ENCODE measurements at regions not wholly inside any gene's neighbourhood (a gene's known extent, or its start where the extent isn't known, plus 50 kb on each side); places are given as distances from the start of the nearest gene placed in this dataset.

DNA sequence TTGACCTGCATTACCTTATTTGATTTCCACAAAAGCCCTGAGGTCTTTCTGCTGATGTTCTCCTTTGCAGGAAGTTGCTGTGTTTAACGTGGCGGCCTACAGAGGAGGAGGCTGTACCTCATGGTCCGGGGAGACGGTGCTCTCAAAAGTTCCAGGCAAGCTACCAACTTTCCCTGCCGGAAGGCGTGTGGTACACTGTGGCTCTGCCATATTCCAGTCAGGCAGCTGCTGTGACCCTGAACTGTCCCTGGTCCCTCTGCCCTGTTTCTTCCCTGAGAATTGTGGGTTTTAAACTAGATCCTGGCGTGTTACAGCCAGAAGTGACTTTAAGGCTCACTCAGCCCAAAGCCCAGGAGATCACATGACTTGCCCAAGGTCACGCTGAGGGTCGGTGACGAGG, 139.2 kb downstream of the TEX36 start:
- in situ Hi-C loops (cut with MboI; ENCODE audit: low pct_unique_long_range_greater_than_20kb, low sequenced_read_pairs, unreplicated experiment) = no loop called here
- no peak for DNase-seq (ENCODE audit: low spot score)
- TF ChIP-seq, protein P1, sequence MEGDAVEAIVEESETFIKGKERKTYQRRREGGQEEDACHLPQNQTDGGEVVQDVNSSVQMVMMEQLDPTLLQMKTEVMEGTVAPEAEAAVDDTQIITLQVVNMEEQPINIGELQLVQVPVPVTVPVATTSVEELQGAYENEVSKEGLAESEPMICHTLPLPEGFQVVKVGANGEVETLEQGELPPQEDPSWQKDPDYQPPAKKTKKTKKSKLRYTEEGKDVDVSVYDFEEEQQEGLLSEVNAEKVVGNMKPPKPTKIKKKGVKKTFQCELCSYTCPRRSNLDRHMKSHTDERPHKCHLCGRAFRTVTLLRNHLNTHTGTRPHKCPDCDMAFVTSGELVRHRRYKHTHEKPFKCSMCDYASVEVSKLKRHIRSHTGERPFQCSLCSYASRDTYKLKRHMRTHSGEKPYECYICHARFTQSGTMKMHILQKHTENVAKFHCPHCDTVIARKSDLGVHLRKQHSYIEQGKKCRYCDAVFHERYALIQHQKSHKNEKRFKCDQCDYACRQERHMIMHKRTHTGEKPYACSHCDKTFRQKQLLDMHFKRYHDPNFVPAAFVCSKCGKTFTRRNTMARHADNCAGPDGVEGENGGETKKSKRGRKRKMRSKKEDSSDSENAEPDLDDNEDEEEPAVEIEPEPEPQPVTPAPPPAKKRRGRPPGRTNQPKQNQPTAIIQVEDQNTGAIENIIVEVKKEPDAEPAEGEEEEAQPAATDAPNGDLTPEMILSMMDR (IDR thresholded peaks at IDR 0.05; ENCODE audit: extremely low read depth, insufficient read depth, missing control alignments) = no peak

DNA sequence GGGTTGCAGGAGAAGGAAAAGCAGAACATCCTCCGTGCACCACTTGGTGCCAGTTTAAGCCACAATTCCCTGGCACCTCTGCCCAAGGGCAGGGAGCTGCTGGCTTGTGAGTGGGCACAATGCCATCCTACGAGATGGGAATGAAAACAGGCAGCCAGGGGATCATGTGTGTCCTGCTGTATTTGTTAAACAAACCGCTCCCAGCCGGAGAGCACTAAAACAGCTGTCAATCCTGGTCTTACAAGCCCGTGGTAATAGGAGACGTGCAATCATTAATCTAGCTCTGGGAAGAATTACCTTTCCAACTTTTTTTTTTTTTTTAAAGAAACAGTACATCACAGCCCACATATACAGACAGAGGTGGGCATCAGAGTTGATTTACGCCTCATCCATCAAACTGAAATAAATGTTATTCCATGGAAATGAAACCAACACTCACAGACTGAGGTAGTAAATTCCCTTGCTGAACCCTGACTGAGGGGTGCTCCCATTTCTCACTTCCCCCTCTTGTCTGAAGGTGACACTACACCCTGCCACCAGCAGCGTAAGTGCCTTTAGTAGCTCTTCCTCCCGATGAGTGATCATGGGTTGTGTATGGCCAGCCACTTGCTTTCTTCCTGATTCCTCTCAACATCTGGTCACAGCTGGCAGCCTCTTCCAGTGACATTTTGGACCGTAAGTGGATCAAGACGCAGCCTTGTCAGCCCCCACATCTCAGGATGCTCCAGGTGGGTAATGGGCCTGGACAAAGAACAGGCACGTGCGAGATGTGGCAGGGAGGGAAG, 143.8 kb downstream of the TEX36 start:
- in situ Hi-C loops (cut with MboI; ENCODE audit: low pct_unique_long_range_greater_than_20kb, low sequenced_read_pairs, unreplicated experiment) = no loop called here
- TF ChIP-seq, protein P1 (IDR thresholded peaks at IDR 0.05; ENCODE audit: extremely low read depth, insufficient read depth, missing control alignments) = no peak
- no peak for DNase-seq (ENCODE audit: low spot score)

DNA sequence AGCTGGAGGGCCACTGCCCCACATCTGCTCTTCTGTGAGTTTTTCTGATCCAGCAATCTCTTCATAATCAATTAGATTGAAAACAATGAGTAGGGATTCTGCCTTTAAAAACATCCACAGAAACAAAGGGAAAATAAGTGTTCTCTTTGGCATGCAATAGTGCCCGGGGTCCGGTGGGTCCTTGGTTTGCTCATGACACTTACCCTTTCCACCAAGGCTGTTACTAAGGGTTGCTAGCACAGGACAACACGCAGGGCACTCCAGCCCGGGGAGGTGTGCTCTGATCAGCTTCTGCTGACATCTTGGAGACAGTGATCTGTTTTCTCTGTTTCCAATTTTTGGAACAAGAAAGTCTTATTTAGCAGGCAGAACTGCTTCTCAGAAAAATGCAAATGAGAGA, 146.7 kb downstream of the TEX36 start:
- in situ Hi-C loops (cut with MboI; ENCODE audit: low pct_unique_long_range_greater_than_20kb, low sequenced_read_pairs, unreplicated experiment) = no loop called here
- TF ChIP-seq, protein P1 (IDR thresholded peaks at IDR 0.05; ENCODE audit: extremely low read depth, insufficient read depth, missing control alignments) = no peak
- no peak for DNase-seq (ENCODE audit: low spot score)

GRCh38 chr10:125535559-125535958, 147.4 kb downstream of the TEX36 start:
- TF ChIP-seq, protein P1 (IDR thresholded peaks at IDR 0.05; ENCODE audit: extremely low read depth, insufficient read depth, missing control alignments) = no peak
- DNase-seq (ENCODE audit: low spot score) = no peak
- in situ Hi-C loops (cut with MboI; ENCODE audit: low pct_unique_long_range_greater_than_20kb, low sequenced_read_pairs, unreplicated experiment) = no loop called here

DNA sequence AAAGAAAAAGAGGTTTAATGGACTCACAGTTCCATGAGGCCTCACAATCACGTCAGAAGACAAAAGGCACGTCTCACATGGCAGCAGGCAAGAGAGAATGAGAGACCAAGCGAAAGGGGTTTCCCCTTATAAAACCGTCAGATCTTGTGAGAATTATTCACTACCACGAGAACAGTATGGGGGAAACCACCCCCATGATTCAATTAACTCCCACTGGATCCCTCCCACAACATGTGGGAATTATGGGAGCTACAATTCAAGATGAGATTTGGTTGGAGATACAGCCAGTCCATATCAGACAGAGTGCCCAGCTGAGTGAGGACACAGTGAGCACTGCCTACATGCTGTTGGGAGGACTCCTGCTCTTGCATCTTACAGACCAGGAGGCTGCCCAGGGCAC, 148.4 kb downstream of the TEX36 start:
- DNase-seq (ENCODE audit: low spot score) = no peak
- TF ChIP-seq, protein P1 (IDR thresholded peaks at IDR 0.05; ENCODE audit: extremely low read depth, insufficient read depth, missing control alignments) = no peak
- in situ Hi-C loops (cut with MboI; ENCODE audit: low pct_unique_long_range_greater_than_20kb, low sequenced_read_pairs, unreplicated experiment) = no loop called here

- in situ Hi-C loops (cut with MboI; ENCODE audit: low pct_unique_long_range_greater_than_20kb, low sequenced_read_pairs, unreplicated experiment) = no loop called here
- DNase-seq (ENCODE audit: low spot score) = no peak
- TF ChIP-seq, protein P1 (IDR thresholded peaks at IDR 0.05; ENCODE audit: extremely low read depth, insufficient read depth, missing control alignments) = no peak
Measured at GRCh38 chr10:125533866-125534265, 149.1 kb downstream of the TEX36 start.
